A673 (cell line): ENCODE measurements at regions not wholly inside any gene's neighbourhood (a gene's known extent, or its start where the extent isn't known, plus 50 kb on each side); places are given as distances from the start of the nearest gene placed in this dataset.

Source experiments
- BruUV-seq: library from RNA; stranded (reverse); fragments of 400-500 nt; replicated peaks from 2 replicates; lab custom pipeline; 2021; lab: Mats Ljungman, UMichigan
- CTCF ChIA-PET: fragments of 300-600 bp; sonication (Branson Sonifier 250); formaldehyde crosslinking; loops from one replicate; lab custom pipeline; 2022; ENCODE audit warnings: antibody characterized with exemption; lab: Charles Lee
- POLR2A ChIA-PET: fragments of 300-600 bp; sonication (Branson Sonifier 250); formaldehyde crosslinking; loops from one replicate; lab custom pipeline; 2022; ENCODE audit warnings: antibody characterized with exemption; ENCODE audit not compliant: low non-redundant PET; lab: Charles Lee
- DNase-seq: peaks from one replicate; pipeline ENCODE4 v3.0.0-alpha.2; 2015; ENCODE audit warnings: low spot score
- H3K27ac ChIP-seq: fragments of 200-600 bp; sonication (generic); 2 replicates; pipeline ENCODE4 v1.5.1; 2016; ENCODE audit warnings: mixed run types, low read depth, mild to moderate bottlenecking, mixed read lengths, antibody characterized with exemption, low read length; ENCODE audit not compliant: poor library complexity, severe bottlenecking
- H3K27me3 ChIP-seq: fragments of 200-600 bp; sonication (generic); replicated peaks from 2 replicates; pipeline ENCODE4 v1.6.1; 2017; ENCODE audit warnings: mixed run types, low read depth, mild to moderate bottlenecking, mixed read lengths, antibody characterized with exemption, low read length; ENCODE audit not compliant: insufficient read depth, poor library complexity
- H3K36me3 ChIP-seq: fragments of 200-600 bp; sonication (generic); 2 replicates; pipeline ENCODE4 v1.6.1; 2016; ENCODE audit warnings: mixed run types, mild to moderate bottlenecking, mixed read lengths, antibody characterized with exemption, low read length; ENCODE audit not compliant: insufficient read depth, poor library complexity, severe bottlenecking
- H3K4me1 ChIP-seq: fragments of 200-600 bp; sonication (generic); 2 replicates; pipeline ENCODE4 v1.6.1; 2017; ENCODE audit warnings: mixed run types, mild to moderate bottlenecking, mixed read lengths, antibody characterized with exemption, low read length; ENCODE audit not compliant: insufficient read depth, poor library complexity, severe bottlenecking
- H3K4me3 ChIP-seq: fragments of 200-600 bp; sonication (generic); 2 replicates; pipeline ENCODE4 v1.5.1; 2016; ENCODE audit warnings: low read depth, mixed run types, mild to moderate bottlenecking, mixed read lengths, low read length; ENCODE audit not compliant: poor library complexity, severe bottlenecking
- H3K9me3 ChIP-seq: fragments of 200-600 bp; sonication (generic); 2 replicates; pipeline ENCODE4 v1.6.1; 2016; ENCODE audit warnings: mixed run types, low read depth, mild to moderate bottlenecking, mixed read lengths, antibody characterized with exemption, low read length; ENCODE audit not compliant: poor library complexity, severe bottlenecking
- EZH2 ChIP-seq: fragments of 200-600 bp; sonication (generic); IDR thresholded peaks from 2 replicates; pipeline ENCODE4 v1.6.1; 2017; ENCODE audit warnings: borderline replicate concordance, low read depth, mild to moderate bottlenecking, mixed read lengths, antibody characterized with exemption, low read length; ENCODE audit not compliant: poor library complexity, severe bottlenecking
- intact Hi-C: fragments of 100-400 bp; cut with micrococcal nuclease; formaldehyde crosslinking; loops from one replicate; pipeline ENCODE4 v1.10.0; 2022; ENCODE audit not compliant: unreplicated experiment
- TF ChIP-seq, protein P1 (sequence below): fragments of 300-800, 200-600 bp; sonication (generic); conservative IDR thresholded peaks from 2 replicates; pipeline ENCODE4 v1.5.1; 2017; ENCODE audit warnings: low read depth, mild to moderate bottlenecking, antibody characterized with exemption, low read length, moderate library complexity, mixed read lengths

DNA sequence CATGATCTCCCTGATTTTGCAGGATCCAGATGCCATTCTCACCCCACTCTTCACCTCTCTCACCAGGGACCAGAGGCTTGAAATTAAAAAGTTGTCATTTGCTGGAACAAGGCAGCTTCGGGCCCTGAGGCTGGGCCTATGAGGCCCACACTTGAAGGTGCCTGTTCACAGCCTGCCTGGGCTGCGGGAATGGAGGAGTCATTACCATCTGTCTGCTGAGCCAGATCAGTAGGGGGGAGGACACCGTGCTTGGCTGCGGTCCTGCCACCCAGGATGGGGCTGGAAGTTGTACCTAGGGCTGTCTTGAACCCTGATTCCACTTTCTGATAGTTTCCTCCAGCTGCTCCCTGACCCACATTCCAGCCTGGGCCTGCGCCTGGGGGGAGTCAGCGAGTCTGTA, 208.3 kb upstream of the N4BP1 start:
- no TSS peak for BruUV-seq
- H3K4me3 ChIP-seq: no peak overlapping the region
- DNase-seq: no peak
- H3K27ac ChIP-seq: no peak overlapping the region
- CTCF ChIA-PET: no interaction called here
- intact Hi-C loops: no loop called here
- H3K9me3 ChIP-seq: no peaks in the 10 kb centered on the region
- H3K36me3 ChIP-seq: no peaks in the 10 kb centered on the region
- H3K27me3 ChIP-seq: peaks cover 39% of the 10 kb centered on the region
- TF ChIP-seq EZH2: no peak
- TF ChIP-seq, protein P1, sequence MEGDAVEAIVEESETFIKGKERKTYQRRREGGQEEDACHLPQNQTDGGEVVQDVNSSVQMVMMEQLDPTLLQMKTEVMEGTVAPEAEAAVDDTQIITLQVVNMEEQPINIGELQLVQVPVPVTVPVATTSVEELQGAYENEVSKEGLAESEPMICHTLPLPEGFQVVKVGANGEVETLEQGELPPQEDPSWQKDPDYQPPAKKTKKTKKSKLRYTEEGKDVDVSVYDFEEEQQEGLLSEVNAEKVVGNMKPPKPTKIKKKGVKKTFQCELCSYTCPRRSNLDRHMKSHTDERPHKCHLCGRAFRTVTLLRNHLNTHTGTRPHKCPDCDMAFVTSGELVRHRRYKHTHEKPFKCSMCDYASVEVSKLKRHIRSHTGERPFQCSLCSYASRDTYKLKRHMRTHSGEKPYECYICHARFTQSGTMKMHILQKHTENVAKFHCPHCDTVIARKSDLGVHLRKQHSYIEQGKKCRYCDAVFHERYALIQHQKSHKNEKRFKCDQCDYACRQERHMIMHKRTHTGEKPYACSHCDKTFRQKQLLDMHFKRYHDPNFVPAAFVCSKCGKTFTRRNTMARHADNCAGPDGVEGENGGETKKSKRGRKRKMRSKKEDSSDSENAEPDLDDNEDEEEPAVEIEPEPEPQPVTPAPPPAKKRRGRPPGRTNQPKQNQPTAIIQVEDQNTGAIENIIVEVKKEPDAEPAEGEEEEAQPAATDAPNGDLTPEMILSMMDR: no peak
- POLR2A ChIA-PET: no interaction called here
- H3K4me1 ChIP-seq: no peaks in the 10 kb centered on the region

DNA sequence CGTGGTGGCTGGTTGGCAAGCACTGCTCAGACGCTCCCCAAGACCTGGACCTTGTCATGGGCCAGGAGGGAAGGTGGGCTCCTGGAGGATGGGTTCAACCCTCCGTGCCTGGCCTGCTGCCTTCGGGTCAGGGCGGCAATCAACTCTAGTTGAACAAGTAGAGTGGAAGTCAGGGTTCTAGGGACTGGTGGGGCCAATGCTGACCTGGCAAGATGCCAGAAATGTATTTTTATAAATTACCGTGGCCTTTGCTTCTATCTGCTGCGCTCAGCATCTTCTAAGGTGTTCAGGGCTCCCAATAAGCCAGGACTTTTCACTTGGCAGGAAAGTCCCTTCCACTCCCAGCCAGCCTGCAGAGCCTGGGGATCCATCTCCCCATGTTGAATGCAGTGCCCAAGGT, 207.1 kb upstream of the N4BP1 start:
- H3K36me3 ChIP-seq: no peaks in the 10 kb centered on the region
- no peak overlapping the region for H3K4me3 ChIP-seq
- TF ChIP-seq, protein P1: no peak
- no peak for TF ChIP-seq EZH2
- POLR2A ChIA-PET: no interaction called here
- no peak for DNase-seq
- CTCF ChIA-PET: no interaction called here
- H3K27ac ChIP-seq: no peak overlapping the region
- H3K9me3 ChIP-seq: no peaks in the 10 kb centered on the region
- intact Hi-C loops: no loop called here
- peaks cover 52% of the 10 kb centered on the region for H3K27me3 ChIP-seq
- H3K4me1 ChIP-seq: no peaks in the 10 kb centered on the region
- no TSS peak for BruUV-seq

DNA sequence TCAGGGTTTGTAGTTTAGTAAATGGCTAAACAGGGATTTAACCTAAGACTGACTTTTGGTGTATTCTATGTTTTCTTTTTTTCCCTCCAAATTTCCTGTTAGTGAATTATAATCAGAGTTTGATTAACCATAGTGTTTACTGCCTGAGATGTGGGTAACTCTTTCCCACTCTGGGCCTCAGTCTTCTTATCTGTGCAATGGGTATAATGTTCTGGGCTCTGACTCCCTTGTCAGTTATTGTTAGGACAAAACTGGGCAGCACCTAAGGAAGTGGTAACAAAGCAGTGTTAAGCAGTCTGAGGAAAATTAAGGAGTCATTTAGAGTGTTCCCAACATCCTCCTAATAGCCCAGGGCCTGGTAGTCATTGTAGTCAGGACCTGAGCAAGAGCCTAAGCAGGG, 206.4 kb upstream of the N4BP1 start:
- Histone ChIP-seq H3K4me3 (no peak overlapping the region), H3K4me1 (no peaks in the 10 kb centered on the region), H3K27me3 (peaks cover 58% of the 10 kb centered on the region), H3K36me3 (no peaks in the 10 kb centered on the region), H3K27ac (no peak overlapping the region), H3K9me3 (no peaks in the 10 kb centered on the region)
- TF ChIP-seq EZH2: no peak
- TF ChIP-seq, protein P1: no peak
- ChIA-PET CTCF (no interaction called here), POLR2A (no interaction called here)
- no peak for DNase-seq
- intact Hi-C loops: no loop called here
- no TSS peak for BruUV-seq
